Activated T-cell treated with anti-CD3 and anti-CD28 coated beads, Interleukin-2, amount 50 U/mL, for 72 hours (primary cell): ENCODE measurements at regions not wholly inside any gene's neighbourhood (a gene's known extent, or its start where the extent isn't known, plus 50 kb on each side); places are given as distances from the start of the nearest gene placed in this dataset.

ENCODE experiments used
- ATAC-seq, 2 donors: fragments of 150-1000 bp; cut with Tn5 transposase; replicated peaks in 1 of 2; 2 replicates each; pipeline ENCODE4 v1.10.0; 2021; ENCODE audit warnings: moderate library complexity in 2 of 2, mild to moderate bottlenecking in 1 of 2
- DNase-seq, 2 donors: peaks; one replicate each; pipeline ENCODE4 v3.0.0; 2021 to 2022; ENCODE audit warnings: mixed read lengths in 1 of 2
- H3K27ac Mint-ChIP-seq: one replicate; pipeline ENCODE4 v1.8.0; 2022; ENCODE audit warnings: mild to moderate bottlenecking, moderate library complexity, mixed read lengths
- H3K27me3 Mint-ChIP-seq: one replicate; pipeline ENCODE4 v1.8.0; 2022; ENCODE audit warnings: low read depth, mixed read lengths
- H3K36me3 Mint-ChIP-seq, 2 donors: one replicate each; pipeline ENCODE4 v1.8.0; 2022; ENCODE audit warnings: mixed read lengths in 2 of 2, mild to moderate bottlenecking in 1 of 2; ENCODE audit not compliant: insufficient read depth in 2 of 2
- H3K4me1 Mint-ChIP-seq: one replicate; pipeline ENCODE4 v1.8.0; 2022; ENCODE audit warnings: low read depth, mixed read lengths
- H3K4me3 Mint-ChIP-seq, 2 donors: one replicate each; pipeline ENCODE4 v1.8.0; 2022; ENCODE audit warnings: mild to moderate bottlenecking in 2 of 2, mixed read lengths in 2 of 2, moderate library complexity in 2 of 2
- H3K9me3 Mint-ChIP-seq, 2 donors: one replicate each; pipeline ENCODE4 v1.8.0; 2022; ENCODE audit warnings: mixed read lengths in 2 of 2

DNA sequence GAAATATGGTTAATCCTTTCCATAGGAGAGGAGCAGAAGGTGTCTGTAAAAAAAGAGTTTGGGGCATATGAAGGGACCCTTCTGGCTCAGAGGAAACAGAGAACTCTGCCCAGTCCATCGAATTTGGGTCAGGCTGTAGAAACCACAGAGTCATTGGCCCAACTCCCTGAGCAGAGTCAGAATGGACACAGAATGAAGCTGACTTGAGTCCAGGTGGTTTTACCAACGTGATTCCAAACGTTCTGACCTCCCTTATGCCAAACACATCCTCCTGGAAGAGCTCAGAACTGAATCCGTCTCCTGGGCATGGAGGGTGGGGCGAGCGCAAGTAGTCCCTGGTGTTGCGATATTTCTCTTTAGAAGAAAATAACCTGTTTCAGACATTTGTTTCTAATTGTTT, 138.8 kb downstream of the DAD1 start:
- H3K27ac Mint-ChIP-seq = no peak overlapping the region
- H3K36me3 Mint-ChIP-seq = no peaks in the 10 kb centered on the region
- no peaks in the 10 kb centered on the region for H3K9me3 Mint-ChIP-seq
- H3K4me1 Mint-ChIP-seq = no peaks in the 10 kb centered on the region
- ATAC-seq (no peak), DNase-seq (no peak)
- no peak overlapping the region for H3K4me3 Mint-ChIP-seq
- H3K27me3 Mint-ChIP-seq = no peaks in the 10 kb centered on the region

DNA sequence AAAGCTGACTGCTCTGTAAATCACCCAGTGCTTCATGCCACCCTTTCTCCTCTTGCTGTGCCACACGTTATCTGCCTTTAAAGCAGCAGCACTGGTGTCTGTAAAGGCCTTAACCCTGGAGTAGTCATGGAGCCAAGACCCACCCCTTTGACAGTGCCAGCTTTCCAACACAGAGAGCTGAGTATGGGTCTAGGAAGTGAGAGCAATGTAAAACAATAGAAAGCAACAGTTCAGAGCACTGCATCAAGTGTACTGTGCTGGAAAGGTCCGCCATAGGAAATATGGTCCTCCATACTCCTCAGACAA, 139.5 kb downstream of the DAD1 start:
- Mint-ChIP-seq H3K9me3 (no peaks in the 10 kb centered on the region), H3K4me3 (no peak overlapping the region), H3K36me3 (no peaks in the 10 kb centered on the region), H3K27ac (no peak overlapping the region), H3K27me3 (no peaks in the 10 kb centered on the region), H3K4me1 (no peaks in the 10 kb centered on the region)
- ATAC-seq = no peak
- DNase-seq = no peak

DNA sequence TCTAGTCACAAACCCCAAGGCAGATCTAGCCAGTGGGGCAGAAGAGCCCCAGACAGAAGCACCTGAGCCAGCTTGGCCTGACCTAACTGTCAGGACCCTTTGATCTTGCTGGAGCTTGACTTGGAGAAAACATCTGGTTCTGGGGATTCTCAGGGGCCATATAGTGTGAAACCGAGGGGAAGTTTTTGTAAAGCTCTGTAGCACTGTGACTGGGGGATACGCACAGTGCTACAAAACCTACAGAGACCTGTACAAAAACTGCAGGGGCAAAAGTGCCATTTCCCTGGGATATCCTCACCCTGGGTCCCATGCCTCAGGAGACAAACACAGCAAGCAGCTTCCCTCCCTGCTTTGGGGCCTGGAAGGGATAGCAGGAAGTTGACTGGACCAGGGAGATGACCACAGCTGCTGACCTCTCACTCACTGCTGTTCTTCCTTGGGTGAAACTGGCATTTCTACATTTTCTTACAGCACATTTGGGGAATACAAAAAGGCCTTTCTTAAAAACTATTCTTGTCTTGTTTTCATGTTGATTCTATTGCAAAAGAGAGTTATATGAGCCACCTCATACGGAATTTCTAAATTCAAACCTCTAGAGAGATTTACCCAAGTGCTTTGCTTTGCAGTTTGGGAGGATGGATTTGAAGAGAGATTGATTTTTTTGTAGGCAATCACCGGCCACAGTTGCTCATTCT, 140.0 kb downstream of the DAD1 start:
- Mint-ChIP-seq H3K27ac (no peak overlapping the region), H3K36me3 (no peaks in the 10 kb centered on the region), H3K9me3 (no peaks in the 10 kb centered on the region), H3K4me3 (no peak overlapping the region), H3K27me3 (no peaks in the 10 kb centered on the region), H3K4me1 (no peaks in the 10 kb centered on the region)
- no peak for ATAC-seq
- DNase-seq = no peak

DNA sequence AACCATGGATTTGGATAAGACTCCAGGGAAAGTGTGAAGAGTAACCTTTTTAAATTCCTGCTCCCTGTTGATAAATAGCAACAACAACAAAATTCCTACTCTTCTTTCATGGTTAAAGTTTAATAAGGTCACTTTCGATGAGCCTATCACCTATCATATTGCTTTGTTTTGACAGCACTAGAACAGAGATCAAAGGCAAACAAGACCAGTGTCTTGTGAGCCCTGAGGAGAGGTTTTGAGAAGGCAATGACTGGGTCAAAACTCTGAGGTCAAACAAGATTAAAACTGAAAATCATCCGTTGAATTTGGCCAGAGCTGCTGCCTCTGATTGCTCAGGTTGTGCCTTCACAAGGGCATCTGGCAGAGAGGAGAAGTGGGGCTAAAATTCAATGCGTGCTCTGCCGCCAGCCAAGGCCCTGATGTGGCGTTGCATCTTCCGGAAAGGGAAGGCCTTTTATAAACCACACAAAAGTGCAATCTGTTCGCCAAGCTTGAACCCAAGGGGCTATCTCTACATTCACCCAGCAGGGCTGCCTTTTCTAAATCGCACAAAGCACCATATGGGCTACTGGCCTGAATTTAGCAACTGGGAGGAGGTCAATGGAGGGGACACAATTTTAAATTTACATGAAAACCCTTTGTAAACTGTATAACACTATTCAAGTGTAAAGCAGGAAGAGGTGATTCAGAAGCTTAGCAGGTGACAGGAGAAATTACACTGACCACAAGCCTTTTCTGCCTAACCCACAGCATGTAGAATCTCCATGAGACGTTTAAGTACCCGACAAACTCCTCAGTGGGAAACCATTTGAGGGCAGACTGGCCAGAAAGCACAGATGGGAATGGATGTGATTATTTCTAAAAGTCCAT, 140.8 kb downstream of the DAD1 start:
- no peak overlapping the region for H3K4me3 Mint-ChIP-seq
- no peaks in the 10 kb centered on the region for H3K9me3 Mint-ChIP-seq
- ATAC-seq (no peak), DNase-seq (no peak)
- no peaks in the 10 kb centered on the region for H3K27me3 Mint-ChIP-seq
- no peak overlapping the region for H3K27ac Mint-ChIP-seq
- H3K36me3 Mint-ChIP-seq = no peaks in the 10 kb centered on the region
- no peaks in the 10 kb centered on the region for H3K4me1 Mint-ChIP-seq

DNA sequence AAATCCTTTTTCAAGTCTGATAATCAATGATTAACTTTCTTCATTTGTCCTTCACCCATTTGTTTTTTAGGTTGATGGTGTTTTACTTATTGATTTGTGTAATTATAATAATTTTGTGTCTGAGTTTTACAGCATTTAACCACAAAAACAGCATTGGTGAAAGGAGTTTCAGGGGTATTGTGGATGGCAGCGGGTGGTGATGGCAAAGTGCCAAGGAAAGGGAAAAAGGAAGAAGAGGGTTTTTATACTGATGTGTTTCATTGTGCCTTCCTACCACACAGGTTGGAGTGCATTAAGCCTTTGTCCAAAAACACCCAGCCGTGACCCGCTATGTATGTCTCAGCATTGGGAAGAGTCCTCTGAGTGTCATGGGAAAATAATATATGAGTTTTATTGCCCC, 150.3 kb downstream of the DAD1 start:
- no peak for ATAC-seq
- no peaks in the 10 kb centered on the region for H3K9me3 Mint-ChIP-seq
- no peak overlapping the region for H3K4me3 Mint-ChIP-seq
- H3K27ac Mint-ChIP-seq = no peak overlapping the region
- H3K27me3 Mint-ChIP-seq = no peaks in the 10 kb centered on the region
- no peaks in the 10 kb centered on the region for H3K36me3 Mint-ChIP-seq
- no peaks in the 10 kb centered on the region for H3K4me1 Mint-ChIP-seq
- no peak for DNase-seq

DNA sequence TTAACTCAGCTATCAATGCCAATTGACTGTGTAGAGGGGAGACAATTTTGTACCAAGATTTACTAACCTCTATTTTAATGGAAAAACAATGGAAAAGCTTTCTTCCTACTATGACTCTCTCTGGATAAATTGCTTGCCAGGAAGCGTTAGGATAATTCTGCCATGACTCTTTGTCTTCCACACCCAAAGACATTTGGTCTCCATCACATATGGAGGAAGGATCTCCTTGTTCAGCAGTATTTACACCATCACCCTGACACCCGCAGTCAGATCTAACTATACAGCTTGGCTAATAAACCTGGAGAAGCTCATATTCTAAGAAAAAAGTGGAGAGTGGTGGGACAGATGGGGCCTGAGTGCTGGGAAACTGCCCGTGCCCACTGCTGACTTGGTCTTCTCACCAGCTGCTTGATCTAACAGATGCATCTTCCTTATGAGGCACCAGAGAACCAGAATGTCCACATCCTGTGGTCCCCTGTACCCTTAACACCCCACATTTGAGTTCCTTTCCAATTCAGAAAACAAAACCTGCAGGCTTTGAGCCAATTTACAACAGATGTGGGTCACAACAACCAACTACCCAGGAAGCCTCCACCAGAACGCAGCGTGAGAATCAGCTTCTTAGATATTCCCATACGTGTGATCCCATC, 154.0 kb downstream of the DAD1 start:
- Mint-ChIP-seq H3K9me3 (no peaks in the 10 kb centered on the region), H3K4me3 (no peak overlapping the region), H3K27me3 (no peaks in the 10 kb centered on the region), H3K36me3 (no peaks in the 10 kb centered on the region), H3K27ac (no peak overlapping the region), H3K4me1 (no peaks in the 10 kb centered on the region)
- ATAC-seq (no peak), DNase-seq (no peak)

DNA sequence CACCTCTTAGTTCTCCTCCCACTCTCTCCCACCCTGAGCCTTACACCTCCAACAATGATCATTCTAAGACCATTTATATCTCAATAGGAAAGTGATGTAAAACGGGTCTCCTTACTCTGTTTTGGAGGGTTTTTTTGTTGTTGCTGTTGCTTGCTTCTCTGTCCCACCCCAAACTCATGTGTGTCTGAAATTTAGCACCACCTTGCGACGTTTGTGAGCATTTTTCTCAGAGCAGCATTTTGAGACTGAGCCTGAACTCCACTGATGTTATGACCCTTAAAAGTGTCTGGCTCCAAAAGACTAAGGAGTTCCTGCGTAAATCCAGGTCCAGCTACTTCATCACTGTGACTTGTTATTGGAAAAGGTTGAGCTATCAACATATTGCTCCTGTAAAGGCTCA, 155.0 kb downstream of the DAD1 start:
- Mint-ChIP-seq H3K4me3 (no peak overlapping the region), H3K36me3 (no peaks in the 10 kb centered on the region), H3K4me1 (no peaks in the 10 kb centered on the region), H3K27me3 (no peaks in the 10 kb centered on the region), H3K9me3 (no peaks in the 10 kb centered on the region), H3K27ac (no peak overlapping the region)
- no peak for DNase-seq
- no peak for ATAC-seq

DNA sequence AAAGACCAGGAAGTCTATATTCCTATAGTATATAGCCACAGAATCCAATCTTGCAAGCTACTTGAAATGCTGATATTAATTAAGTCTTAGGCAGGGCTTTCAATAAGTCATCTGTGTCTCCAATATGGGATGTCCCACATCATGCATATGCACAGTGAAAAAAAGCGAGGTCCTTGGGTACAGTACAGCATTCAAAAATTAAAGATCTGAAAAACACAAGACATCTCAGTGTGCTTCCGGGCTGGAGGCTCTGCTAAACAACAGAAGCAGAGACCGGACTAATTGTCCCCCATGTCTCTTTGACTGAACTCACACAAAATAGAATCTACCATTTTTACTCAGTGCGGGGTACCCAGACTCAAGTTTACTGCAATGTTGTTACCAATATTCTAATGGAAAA, 156.0 kb downstream of the DAD1 start:
- H3K4me3 Mint-ChIP-seq = no peak overlapping the region
- H3K27me3 Mint-ChIP-seq = no peaks in the 10 kb centered on the region
- no peak overlapping the region for H3K27ac Mint-ChIP-seq
- no peaks in the 10 kb centered on the region for H3K9me3 Mint-ChIP-seq
- no peak for DNase-seq
- no peaks in the 10 kb centered on the region for H3K4me1 Mint-ChIP-seq
- ATAC-seq = no peak
- H3K36me3 Mint-ChIP-seq = no peaks in the 10 kb centered on the region

DNA sequence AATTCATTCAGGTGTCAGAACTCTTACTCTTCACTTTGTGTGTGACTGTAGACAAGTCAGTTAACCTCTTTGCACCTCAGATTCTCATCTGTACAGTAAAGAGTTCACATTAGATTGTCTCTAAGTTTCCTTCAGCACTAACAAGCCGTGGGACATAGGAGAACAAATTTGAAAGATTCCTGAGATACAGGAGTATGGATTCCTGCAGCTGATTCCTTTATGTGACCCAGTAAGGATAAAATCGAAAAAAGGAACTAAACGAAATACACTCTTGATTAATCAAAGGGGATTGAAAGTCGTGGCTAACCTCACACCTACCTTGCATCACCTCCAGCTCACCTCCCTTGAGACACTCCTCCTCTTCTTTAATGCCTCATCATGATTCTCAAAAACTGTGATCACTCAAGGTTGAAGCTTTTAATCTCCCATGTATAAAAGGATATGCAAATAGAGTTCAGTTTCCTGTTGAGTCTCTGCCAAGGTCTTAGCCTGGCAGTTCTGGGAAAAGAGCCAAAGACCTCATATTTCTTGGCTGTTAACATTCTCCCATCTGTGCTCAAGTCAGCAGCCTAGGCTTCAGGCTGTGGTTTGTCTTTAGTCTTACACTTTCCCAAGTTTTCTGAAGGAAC, 156.6 kb downstream of the DAD1 start:
- Mint-ChIP-seq H3K4me3 (no peak overlapping the region), H3K27me3 (no peaks in the 10 kb centered on the region), H3K9me3 (no peaks in the 10 kb centered on the region), H3K36me3 (no peaks in the 10 kb centered on the region), H3K4me1 (no peaks in the 10 kb centered on the region), H3K27ac (no peak overlapping the region)
- DNase-seq = no peak
- no peak for ATAC-seq

DNA sequence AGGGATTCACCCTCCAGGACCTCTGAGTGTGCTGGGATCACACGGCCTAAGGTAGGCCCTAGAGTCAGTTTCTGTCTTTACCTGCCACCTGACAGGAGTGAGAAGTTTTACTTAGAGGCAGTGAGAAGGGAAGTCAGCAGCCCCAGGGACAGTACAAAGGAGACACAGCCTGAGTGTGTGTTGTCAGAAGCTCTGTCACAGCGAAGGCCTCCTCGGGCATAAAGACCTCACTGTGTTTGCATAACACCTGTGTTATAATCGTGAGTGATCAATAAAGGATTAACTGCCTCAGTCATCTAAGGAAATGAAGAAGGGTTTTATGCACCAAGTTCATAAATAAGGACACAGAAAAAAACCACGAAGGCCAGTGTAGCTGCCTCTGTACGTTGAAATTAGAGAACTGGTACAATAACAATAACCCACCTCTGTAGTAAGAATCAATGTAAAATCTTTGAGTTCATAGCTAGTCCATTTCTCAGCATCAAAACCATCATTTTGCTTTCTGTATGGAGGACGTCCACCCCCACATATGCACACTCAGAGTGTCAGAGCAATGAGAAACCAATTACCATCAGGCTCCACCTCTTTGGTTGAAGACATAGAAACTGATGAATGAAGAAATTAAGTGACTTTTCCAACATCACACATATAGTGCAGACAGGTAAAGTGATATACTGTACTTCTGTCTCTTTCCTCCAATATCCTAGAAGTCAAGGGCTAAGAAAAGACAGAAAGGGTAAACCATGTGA, 159.3 kb downstream of the DAD1 start:
- Mint-ChIP-seq H3K9me3 (no peaks in the 10 kb centered on the region), H3K36me3 (no peaks in the 10 kb centered on the region), H3K27me3 (no peaks in the 10 kb centered on the region), H3K4me3 (peak overlapping the region in 1 of 2 donors; percentile 12), H3K27ac (no peak overlapping the region), H3K4me1 (no peaks in the 10 kb centered on the region)
- DNase-seq = no peak
- no peak for ATAC-seq

DNA sequence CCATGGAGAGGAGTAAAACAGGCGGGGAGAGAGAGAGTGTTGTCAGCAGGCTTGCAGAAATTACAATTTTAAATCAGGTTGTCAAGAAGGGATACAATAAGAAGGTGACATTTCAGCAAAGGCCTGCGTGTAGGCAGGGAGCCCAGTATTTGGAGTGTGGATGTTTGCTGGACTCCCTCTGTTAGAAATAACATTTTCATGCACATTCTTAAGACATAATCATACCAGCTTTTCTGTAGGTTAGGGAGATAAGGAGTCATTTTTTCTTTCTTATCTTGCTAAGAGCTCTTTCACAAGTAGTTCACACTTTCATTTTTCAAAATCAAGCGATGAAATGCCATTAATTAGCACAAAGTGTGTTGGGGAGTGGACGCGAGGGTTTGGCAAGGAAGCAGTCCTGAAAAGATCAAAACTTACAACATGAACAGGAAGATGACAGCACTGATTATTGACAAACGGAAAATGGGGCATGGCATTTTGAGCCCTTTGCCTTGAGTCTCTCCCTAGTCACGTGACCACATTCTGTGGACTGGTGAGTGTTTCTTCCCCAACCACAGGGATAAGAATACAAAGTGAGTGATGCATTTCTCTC, 160.2 kb downstream of the DAD1 start:
- Mint-ChIP-seq H3K27me3 (no peaks in the 10 kb centered on the region), H3K4me3 (no peak overlapping the region), H3K27ac (no peak overlapping the region), H3K4me1 (no peaks in the 10 kb centered on the region), H3K9me3 (no peaks in the 10 kb centered on the region), H3K36me3 (no peaks in the 10 kb centered on the region)
- ATAC-seq (no peak), DNase-seq (no peak)

DNA sequence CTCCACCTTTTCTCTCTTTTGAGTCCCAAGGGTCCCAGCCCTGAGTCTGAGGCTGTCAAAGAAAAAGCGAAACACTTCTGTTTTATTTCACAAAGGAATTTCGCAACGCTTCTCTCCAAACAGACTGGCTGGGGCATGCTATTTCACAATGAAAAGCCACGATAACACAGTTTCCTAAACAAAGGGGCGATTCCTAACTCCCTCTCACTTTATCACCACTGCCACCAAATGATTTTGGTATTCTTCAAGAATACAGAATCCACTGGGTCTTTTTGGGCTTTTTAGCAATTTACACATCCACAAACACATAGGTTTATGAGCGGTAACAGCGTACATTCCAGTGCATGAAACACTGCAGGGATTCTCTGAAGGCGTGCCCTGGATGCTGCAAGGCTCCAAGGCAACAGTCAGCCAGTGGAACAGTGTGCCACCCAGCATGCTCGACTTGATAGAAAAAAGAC, 161.2 kb downstream of the DAD1 start:
- ATAC-seq (no peak), DNase-seq (no peak)
- Mint-ChIP-seq H3K4me1 (no peaks in the 10 kb centered on the region), H3K27ac (no peak overlapping the region), H3K9me3 (no peaks in the 10 kb centered on the region), H3K4me3 (no peak overlapping the region), H3K27me3 (no peaks in the 10 kb centered on the region), H3K36me3 (no peaks in the 10 kb centered on the region)
